LNCAP (cell line): ENCODE measurements at regions not wholly inside any gene's neighbourhood (a gene's known extent, or its start where the extent isn't known, plus 50 kb on each side); places are given as distances from the start of the nearest gene placed in this dataset.

Source experiments
- CTCF ChIP-seq: fragments of 450-650 bp; IDR thresholded peaks from 2 replicates; pipeline ENCODE4 v1.5.1; 2017; ENCODE audit warnings: mild to moderate bottlenecking

DNA sequence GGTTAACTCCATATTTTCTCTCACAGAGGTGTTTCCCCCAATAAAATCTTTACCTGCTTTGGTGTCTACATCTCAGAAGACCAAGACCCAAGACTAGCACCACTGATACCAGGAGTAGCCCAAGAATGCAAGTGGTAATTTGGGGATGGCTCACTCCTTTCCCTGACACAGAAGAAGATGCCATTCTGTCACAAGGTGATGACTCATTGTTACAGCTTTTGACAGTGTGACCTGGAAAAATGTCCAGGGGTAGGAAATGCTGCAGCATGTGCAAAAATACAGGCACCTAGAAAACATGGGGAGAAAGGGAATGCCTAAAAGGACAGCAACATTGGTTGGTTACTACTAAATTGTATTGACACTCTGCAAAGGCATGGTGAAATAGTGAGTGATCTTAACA, 254.0 kb upstream of the GJE1 start:
- TF ChIP-seq CTCF, result no peak

DNA sequence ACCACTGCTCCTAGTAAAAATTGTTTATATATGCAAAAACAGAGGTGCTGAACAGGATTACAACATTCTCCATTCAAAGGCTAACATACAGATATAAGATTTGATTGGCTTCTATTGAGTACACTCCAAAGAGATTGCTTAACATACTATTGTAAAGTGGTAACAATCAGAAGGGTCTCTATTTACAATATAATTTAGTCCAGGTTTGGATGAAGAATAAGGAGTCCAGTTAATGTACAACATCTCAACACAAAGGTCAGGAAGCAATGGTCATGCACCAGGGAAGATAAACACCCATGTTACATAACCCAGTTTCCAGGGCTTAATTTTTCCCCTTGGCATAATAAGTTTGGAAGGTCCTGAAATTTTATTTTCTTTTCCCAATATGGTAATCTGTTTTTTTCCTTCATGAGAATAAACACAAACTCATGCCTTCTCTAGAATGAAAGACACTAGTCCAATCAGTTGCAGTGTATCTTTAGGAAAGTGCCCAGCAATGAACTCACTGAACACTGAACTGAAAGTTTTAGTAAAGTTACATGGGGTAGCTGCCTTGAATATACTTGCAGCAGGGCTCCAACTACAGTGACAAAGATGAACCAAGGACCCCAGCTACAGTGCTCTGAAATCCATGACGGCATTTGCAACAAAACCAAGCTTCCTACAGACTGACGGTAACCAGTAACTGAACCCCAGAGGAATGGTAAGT, 255.3 kb upstream of the GJE1 start:
- TF ChIP-seq CTCF, result no peak

- no peak for TF ChIP-seq CTCF
Measured at GRCh38 chr6:141874930-141875602, 257.7 kb upstream of the GJE1 start.

DNA sequence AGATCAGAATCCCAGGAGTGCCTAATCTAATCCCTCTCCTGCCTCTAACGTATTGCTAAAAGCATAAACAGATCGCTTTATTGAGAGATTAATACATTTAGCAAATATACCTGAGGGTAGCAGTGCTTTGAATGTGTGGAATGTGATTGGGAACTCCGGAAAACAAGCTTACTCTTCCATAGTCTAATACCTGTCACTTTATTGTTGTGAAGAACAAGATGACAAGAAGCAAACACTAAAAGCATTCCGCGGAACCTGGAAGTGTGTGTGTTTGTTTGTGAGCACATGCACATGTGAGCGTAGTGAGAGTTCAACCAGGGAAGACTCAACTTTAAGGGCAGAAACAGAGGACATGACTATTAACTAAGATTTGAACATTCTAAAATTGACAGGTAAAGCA, 265.0 kb upstream of the GJE1 start:
- TF ChIP-seq CTCF, result no peak

DNA sequence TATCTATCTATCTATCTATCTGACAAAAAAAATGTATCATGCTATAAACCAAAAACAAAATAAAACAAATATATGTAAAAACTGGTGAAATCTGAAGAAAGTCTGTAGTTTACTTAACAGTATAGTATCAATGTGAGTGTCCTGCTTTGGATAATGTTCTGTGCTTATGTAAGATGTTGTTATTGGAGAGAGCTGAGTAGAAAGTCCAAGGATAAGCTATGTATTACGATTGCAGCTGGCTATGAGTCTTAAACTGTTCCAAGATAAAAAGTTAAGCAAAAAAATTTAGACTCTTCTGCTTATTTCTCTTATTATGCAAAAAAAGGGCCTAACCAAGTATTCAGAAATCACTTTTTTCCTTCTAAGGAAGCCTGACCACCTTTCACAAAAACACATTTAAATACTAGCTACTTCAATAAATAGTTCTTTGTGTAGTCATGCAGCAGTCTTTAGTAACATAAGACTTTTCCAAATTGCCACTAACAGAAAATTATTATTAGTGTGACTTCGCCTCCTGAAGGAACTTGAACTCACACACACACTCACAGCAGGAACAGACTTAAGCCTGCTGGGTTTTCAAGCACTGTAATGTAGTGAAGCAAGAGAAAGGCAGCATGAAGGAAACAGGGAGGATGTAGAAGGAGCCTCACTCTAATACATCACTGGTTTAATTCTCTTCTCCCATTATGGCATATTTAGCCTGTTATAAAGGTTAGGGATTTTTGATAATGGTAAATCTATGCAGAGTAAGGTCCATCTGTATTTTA, 265.8 kb upstream of the GJE1 start:
- TF ChIP-seq CTCF, result no peak

- TF ChIP-seq CTCF, result no peak
Measured at GRCh38 chr6:141851063-141851462, 281.7 kb upstream of the GJE1 start.

- TF ChIP-seq CTCF, result no peak
Measured at GRCh38 chr6:141848029-141848890, 284.5 kb upstream of the GJE1 start.
